Right cardiac atrium (tissue), 5 donors: ENCODE measurements at regions not wholly inside any gene's neighbourhood (a gene's known extent, or its start where the extent isn't known, plus 50 kb on each side); places are given as distances from the start of the nearest gene placed in this dataset.

Experiments used
- ATAC-seq, 2 donors: fragments of 200-7000 bp; cut with Tn5 transposase; one replicate each; pipeline versions ENCODE4 v1.8.0 to v1.9.1; 2020; ENCODE audit warnings: moderate library complexity in 2 of 2, mild to moderate bottlenecking in 1 of 2
- DNase-seq, 3 donors: peaks; one replicate each; pipeline ENCODE4 v3.0.0-alpha.2; 2020
- H3K27ac ChIP-seq: one replicate; pipeline ENCODE4 v1.5.1; 2013; ENCODE audit warnings: mild to moderate bottlenecking, low read length, control low read depth, moderate library complexity
- H3K27me3 ChIP-seq: one replicate; pipeline ENCODE4 v1.6.1; 2013; ENCODE audit not compliant: control insufficient read depth, insufficient read depth
- H3K4me1 ChIP-seq: one replicate; pipeline ENCODE4 v1.6.1; 2013; ENCODE audit warnings: low read length; ENCODE audit not compliant: control insufficient read depth, insufficient read depth
- H3K4me3 ChIP-seq: one replicate; pipeline ENCODE4 v1.5.1; 2013; ENCODE audit warnings: low read length, control low read depth
- H3K9me3 ChIP-seq: one replicate; pipeline ENCODE4 v1.6.1; 2013; ENCODE audit warnings: low read length; ENCODE audit not compliant: control insufficient read depth
- WGBS: extraction: QIAGEN DNeasy Blood & Tissue Kit; methylation state at CpG from one replicate; pipeline ENCODE4 v1.1.7; 2013; 5-methylcytosine and 5-hydroxymethylcytosine counted together
- intact Hi-C, 4 donors: fragments of 100-400 bp; cut with DNase I; formaldehyde crosslinking; loops; one replicate each; pipeline versions ENCODE4 v1.11.0 to v1.14.0; 2022 to 2023
- donor health status: healthy with polysubstance abuse.
- donor health status: DM: no; HTN: yes; CAD: no.
- donor health status: DM: no; HTN: no; CAD: no.
- donor health status: DM: no; HTN: yes; CAD: no; lungs with severe emphysema.
- donor health status: DM: yes; HTN: yes; CAD: no.

- Histone ChIP-seq H3K4me3 (no peak overlapping the region), H3K9me3 (no peaks in the 10 kb centered on the region), H3K27me3 (no peaks in the 10 kb centered on the region), H3K4me1 (no peaks in the 10 kb centered on the region), H3K27ac (no peak overlapping the region)
- intact Hi-C loops = no loop called here
- no peak for ATAC-seq
- 60% methylated on average over 6 of the region's 6 CpGs for WGBS
- no peak for DNase-seq
Measured at GRCh38 chrX:4682636-4683035, 969.2 kb upstream of the PRKX start.

DNA sequence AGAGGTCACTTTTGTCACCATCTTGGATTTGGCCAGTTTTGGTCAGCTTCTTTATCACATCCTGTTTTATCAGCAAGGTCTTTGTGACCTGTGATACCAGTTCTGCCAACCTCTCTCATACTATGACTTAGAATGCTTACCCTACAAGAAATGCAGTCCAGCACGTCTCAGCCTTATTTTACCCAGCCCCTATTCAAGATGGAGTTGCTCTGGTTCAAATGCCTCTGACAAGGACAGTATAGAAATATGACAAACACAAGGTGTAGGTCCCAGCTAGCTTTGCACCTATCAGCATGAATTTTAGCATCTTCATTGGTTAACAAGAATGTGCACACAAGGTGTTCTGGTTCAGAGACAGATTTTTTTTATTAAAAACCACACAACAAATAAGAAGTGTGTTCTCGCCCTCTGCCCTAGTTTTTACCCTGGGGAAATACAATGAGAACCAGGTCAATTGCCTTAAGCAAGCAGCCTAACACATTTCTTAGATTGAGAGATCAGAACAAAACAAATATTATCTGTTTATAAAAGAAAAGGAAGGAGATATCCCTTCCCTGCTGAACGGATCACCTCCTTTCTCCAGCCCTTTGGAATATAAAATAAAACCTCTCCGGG is 962.3 kb upstream of the PRKX start:
- Histone ChIP-seq H3K4me3 (no peak overlapping the region), H3K9me3 (no peaks in the 10 kb centered on the region), H3K27me3 (no peaks in the 10 kb centered on the region), H3K4me1 (no peaks in the 10 kb centered on the region), H3K27ac (no peak overlapping the region)
- intact Hi-C loops = no loop called here
- ATAC-seq (no peak), DNase-seq (no peak)
- WGBS = 58% methylated on average over 4 of the region's 4 CpGs

GRCh38 chrX:4674028-4674782 is 960.8 kb upstream of the PRKX start:
- no peaks in the 10 kb centered on the region for H3K4me1 ChIP-seq
- no peak for DNase-seq
- no peak overlapping the region for H3K27ac ChIP-seq
- no peaks in the 10 kb centered on the region for H3K9me3 ChIP-seq
- WGBS = 80% methylated on average over 6 of the region's 6 CpGs
- H3K27me3 ChIP-seq = no peaks in the 10 kb centered on the region
- intact Hi-C loops = no loop called here
- ATAC-seq = no peak
- H3K4me3 ChIP-seq = no peak overlapping the region

DNA sequence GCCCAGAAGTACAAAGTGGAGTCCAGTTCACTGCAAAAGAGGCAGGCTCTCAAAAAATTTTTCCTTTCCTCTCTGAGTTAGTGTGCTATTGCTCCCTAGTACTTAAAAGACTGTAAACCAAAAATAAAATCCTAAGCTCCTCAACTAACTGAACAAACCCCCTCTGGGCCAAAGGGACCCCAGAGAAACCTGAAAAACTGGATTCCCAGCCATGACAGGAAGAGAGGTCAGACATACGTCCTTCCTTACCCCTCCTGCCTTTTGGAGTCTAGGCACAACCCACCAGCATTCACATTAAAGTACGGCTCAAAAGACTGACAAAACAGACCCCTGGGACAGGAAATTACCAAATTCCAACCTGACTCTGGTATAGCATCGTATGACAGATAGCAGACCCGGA is 957.9 kb upstream of the PRKX start:
- Histone ChIP-seq H3K4me3 (no peak overlapping the region), H3K27ac (no peak overlapping the region), H3K4me1 (no peaks in the 10 kb centered on the region), H3K9me3 (no peaks in the 10 kb centered on the region), H3K27me3 (no peaks in the 10 kb centered on the region)
- ATAC-seq (no peak), DNase-seq (no peak)
- intact Hi-C loops = no loop called here
- 51% methylated on average over 4 of the region's 4 CpGs for WGBS

DNA sequence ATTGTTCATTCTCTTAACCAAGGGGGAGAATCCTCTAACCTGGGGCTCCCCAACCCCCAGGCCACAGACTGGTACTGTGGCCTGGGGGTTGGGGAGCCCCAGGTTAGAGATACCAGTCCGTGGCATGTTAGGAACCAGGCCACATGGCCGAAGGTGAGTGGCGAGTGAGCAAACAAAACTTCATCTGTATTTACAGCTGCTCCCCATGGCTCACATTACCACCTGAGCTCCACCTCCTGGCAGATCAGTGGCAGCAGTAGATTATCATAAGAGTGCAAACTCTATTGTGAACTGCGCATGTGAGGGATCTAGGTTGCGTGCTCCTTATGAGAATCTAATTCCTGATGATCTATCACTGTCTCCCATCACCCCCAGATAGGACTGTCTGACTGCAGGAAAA is 957.2 kb upstream of the PRKX start:
- no peaks in the 10 kb centered on the region for H3K9me3 ChIP-seq
- H3K4me3 ChIP-seq = no peak overlapping the region
- H3K27ac ChIP-seq = no peak overlapping the region
- no peaks in the 10 kb centered on the region for H3K27me3 ChIP-seq
- intact Hi-C loops = no loop called here
- 65% methylated on average over 5 of the region's 5 CpGs for WGBS
- no peak for ATAC-seq
- H3K4me1 ChIP-seq = no peaks in the 10 kb centered on the region
- DNase-seq = no peak

- no peak overlapping the region for H3K4me3 ChIP-seq
- intact Hi-C loops = no loop called here
- H3K9me3 ChIP-seq = no peaks in the 10 kb centered on the region
- H3K4me1 ChIP-seq = no peaks in the 10 kb centered on the region
- ATAC-seq (no peak), DNase-seq (no peak)
- 72% methylated on average over 7 of the region's 7 CpGs for WGBS
- no peaks in the 10 kb centered on the region for H3K27me3 ChIP-seq
- no peak overlapping the region for H3K27ac ChIP-seq
Measured at GRCh38 chrX:4668802-4669536, 955.5 kb upstream of the PRKX start.

DNA sequence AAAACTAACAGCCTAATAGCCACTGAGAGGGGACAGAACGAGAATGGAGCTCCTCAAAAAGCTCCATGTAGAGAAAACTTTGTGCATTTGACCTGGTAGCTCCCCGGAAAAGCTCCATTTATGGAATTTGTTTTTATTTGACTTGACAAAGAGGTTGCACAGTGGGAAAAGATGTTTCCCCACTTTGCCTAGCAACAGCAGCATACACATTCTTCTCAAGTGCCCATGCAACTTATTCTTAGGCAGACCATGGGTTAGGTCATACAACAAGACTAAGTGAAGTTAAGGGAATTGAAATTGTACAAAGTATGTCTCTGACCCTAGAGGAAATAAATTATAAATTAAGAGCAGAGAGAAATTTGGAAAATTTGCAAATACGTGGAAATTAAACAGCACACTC is 949.6 kb upstream of the PRKX start:
- H3K27me3 ChIP-seq = no peaks in the 10 kb centered on the region
- H3K9me3 ChIP-seq = no peaks in the 10 kb centered on the region
- ATAC-seq (no peak), DNase-seq (no peak)
- 70% methylated on average over 3 of the region's 3 CpGs for WGBS
- H3K4me1 ChIP-seq = no peaks in the 10 kb centered on the region
- intact Hi-C loops = no loop called here
- no peak overlapping the region for H3K27ac ChIP-seq
- H3K4me3 ChIP-seq = no peak overlapping the region

DNA sequence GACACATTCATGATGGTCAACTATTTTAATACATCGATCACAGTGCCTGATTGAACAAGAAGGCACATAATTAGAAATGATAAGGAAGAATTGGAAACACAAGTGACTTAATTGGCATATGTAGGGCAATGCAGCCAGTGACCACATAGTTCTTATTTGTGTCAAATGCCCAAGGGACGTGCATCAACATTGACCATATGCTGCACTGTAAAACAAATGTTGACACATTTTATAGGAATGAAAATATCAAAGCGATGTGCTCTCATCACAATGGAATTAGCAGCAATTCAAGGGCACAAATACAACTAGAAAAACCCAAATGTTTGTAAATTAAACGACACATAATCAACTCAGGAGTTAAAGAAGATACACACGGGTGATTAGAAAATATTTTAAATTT is 948.3 kb upstream of the PRKX start:
- H3K4me1 ChIP-seq = no peaks in the 10 kb centered on the region
- no peak for DNase-seq
- H3K9me3 ChIP-seq = no peaks in the 10 kb centered on the region
- no peak overlapping the region for H3K4me3 ChIP-seq
- WGBS = 74% methylated on average over 5 of the region's 5 CpGs
- intact Hi-C loops = no loop called here
- no peak for ATAC-seq
- no peaks in the 10 kb centered on the region for H3K27me3 ChIP-seq
- no peak overlapping the region for H3K27ac ChIP-seq

GRCh38 chrX:4656419-4656818 is 943.0 kb upstream of the PRKX start:
- WGBS = 76% methylated on average over 6 of the region's 6 CpGs
- no peak overlapping the region for H3K4me3 ChIP-seq
- no peaks in the 10 kb centered on the region for H3K27me3 ChIP-seq
- DNase-seq (no peak), ATAC-seq (no peak)
- H3K9me3 ChIP-seq = no peaks in the 10 kb centered on the region
- intact Hi-C loops = no loop called here
- no peak overlapping the region for H3K27ac ChIP-seq
- no peaks in the 10 kb centered on the region for H3K4me1 ChIP-seq

GRCh38 chrX:4655743-4656142 is 942.3 kb upstream of the PRKX start:
- 68% methylated on average over 4 of the region's 4 CpGs for WGBS
- no peak for DNase-seq

DNA sequence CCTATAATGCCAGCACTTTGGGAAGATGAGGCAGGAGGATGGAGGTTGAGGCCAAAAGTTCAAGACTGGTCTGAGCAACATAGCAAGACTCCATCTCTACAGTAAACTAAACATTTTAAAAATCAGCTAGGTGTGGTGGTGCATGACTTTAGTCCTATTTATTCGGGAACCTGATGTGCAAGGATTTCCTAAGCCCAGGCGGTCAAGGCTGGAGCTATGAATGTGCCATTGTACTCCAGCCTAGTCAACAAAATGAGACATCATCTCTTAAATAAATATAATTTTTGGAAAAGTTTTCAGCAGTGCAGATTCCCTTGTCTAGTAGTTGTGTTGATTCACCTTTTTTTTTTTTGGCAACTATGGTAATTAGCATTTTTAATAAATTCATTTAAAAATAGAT is 928.7 kb upstream of the PRKX start:
- ATAC-seq (no peak), DNase-seq (no peak)
- 93% methylated on average over 2 of the region's 2 CpGs for WGBS
- Histone ChIP-seq H3K9me3 (no peaks in the 10 kb centered on the region), H3K4me1 (no peaks in the 10 kb centered on the region), H3K27ac (no peak overlapping the region), H3K4me3 (no peak overlapping the region), H3K27me3 (no peaks in the 10 kb centered on the region)
- intact Hi-C loops = no loop called here

More at GRCh38 chrX:4655743-4656142, 942.3 kb upstream of the PRKX start:
- Histone ChIP-seq H3K4me1 (no peaks in the 10 kb centered on the region), H3K4me3 (no peak overlapping the region), H3K27me3 (no peaks in the 10 kb centered on the region), H3K27ac (no peak overlapping the region), H3K9me3 (no peaks in the 10 kb centered on the region)
- intact Hi-C loops = no loop called here
- no peak for ATAC-seq
